H1 (cell line): ENCODE measurements at regions not wholly inside any gene's neighbourhood (a gene's known extent, or its start where the extent isn't known, plus 50 kb on each side); places are given as distances from the start of the nearest gene placed in this dataset.

Experiments used
- CTCF ChIA-PET: fragments of 300-600 bp; sonication (Branson Sonifier 250); formaldehyde crosslinking; loops from one replicate; lab custom pipeline; 2021; ENCODE audit not compliant: partially characterized antibody; lab: Charles Lee
- POLR2A ChIA-PET: fragments of 300-600 bp; sonication (Branson Sonifier 250); formaldehyde crosslinking; loops from one replicate; lab custom pipeline; 2021; ENCODE audit warnings: inconsistent platforms; ENCODE audit not compliant: partially characterized antibody; lab: Charles Lee
- DNase-seq, 2 experiments: peaks; one replicate each; pipeline versions ENCODE4 v3.0.0 to v3.0.0-alpha.2; 2010 to 2022; ENCODE audit warnings: low spot score in 2 of 2, low read depth in 1 of 2, mixed read lengths in 1 of 2
- FAIRE-seq: peaks from 2 replicates; lab custom pipeline; 2011; peaks lifted over from hg19 to GRCh38; lab: Jason Lieb, UNC
- H2AFZ ChIP-seq: 2 replicates; pipeline ENCODE4 v1.8.1; 2012; ENCODE audit warnings: low read length, inconsistent platforms
- H2AK5ac ChIP-seq: 2 replicates; pipeline ENCODE4 v1.6.1; 2013; ENCODE audit warnings: low read depth, low read length
- H2BK120ac ChIP-seq: replicated peaks from 2 replicates; pipeline ENCODE3; 2013; ENCODE audit warnings: low read depth, low read length, inconsistent platforms
- H2BK12ac ChIP-seq: 2 replicates; pipeline ENCODE4 v1.6.1; 2013; ENCODE audit warnings: low read depth, low read length
- H2BK15ac ChIP-seq: 2 replicates; pipeline ENCODE4 v1.6.1; 2013; ENCODE audit warnings: low read length
- H2BK20ac ChIP-seq: 2 replicates; pipeline ENCODE4 v1.6.1; 2013; ENCODE audit warnings: low read length
- H2BK5ac ChIP-seq: 2 replicates; pipeline ENCODE4 v1.6.1; 2013; ENCODE audit warnings: low read depth, low read length
- H3K14ac ChIP-seq: 2 replicates; pipeline ENCODE4 v1.6.1; 2013; ENCODE audit warnings: inconsistent platforms; ENCODE audit not compliant: insufficient read length
- H3K18ac ChIP-seq: 2 replicates; pipeline ENCODE4 v1.6.1; 2013; ENCODE audit warnings: low read length; ENCODE audit errors: extremely low read depth
- H3K23ac ChIP-seq: 2 replicates; pipeline ENCODE4 v1.6.1; 2013; ENCODE audit warnings: inconsistent platforms; ENCODE audit not compliant: insufficient read length
- H3K23me2 ChIP-seq: 2 replicates; pipeline ENCODE4 v1.6.1; 2013; ENCODE audit warnings: low read depth, low read length
- H3K27ac ChIP-seq: 2 replicates; pipeline ENCODE4 v1.6.1; 2011; ENCODE audit warnings: low read depth, low read length, inconsistent platforms
- H3K27me3 ChIP-seq, 4 experiments: replicated peaks in 1 of 4; 1 replicate in 1 of 4; 2 replicates in 3 of 4; pipeline versions ENCODE4 v1.6.1 to v1.8.1; 2011 to 2013; ENCODE audit warnings: low read length in 3 of 4, mild to moderate bottlenecking in 3 of 4, inconsistent platforms in 2 of 4, mixed read lengths in 2 of 4, moderate library complexity in 1 of 4; ENCODE audit not compliant: control insufficient read depth in 3 of 4, insufficient read depth in 3 of 4; ENCODE audit errors: extremely low read depth in 1 of 4
- H3K36me3 ChIP-seq, 4 experiments: 2 replicates each; pipeline versions ENCODE4 v1.6.1 to v1.8.1; 2011 to 2013; ENCODE audit warnings: mild to moderate bottlenecking in 4 of 4, low read length in 3 of 4, moderate library complexity in 2 of 4, control low read depth in 1 of 4, inconsistent platforms in 1 of 4; ENCODE audit not compliant: insufficient read depth in 4 of 4, control insufficient read depth in 2 of 4
- H3K4ac ChIP-seq: replicated peaks from 2 replicates; pipeline ENCODE3; 2013; ENCODE audit warnings: low read length, low read depth, mixed read lengths, inconsistent platforms; ENCODE audit not compliant: insufficient read length
- H3K4me1 ChIP-seq, 4 experiments: replicated peaks in 1 of 4; 1 replicate in 1 of 4; 2 replicates in 3 of 4; pipeline versions ENCODE4 v1.6.1 to v1.8.1; 2011 to 2013; ENCODE audit warnings: low read length in 3 of 4, inconsistent platforms in 2 of 4, mixed read lengths in 1 of 4; ENCODE audit not compliant: insufficient read depth in 4 of 4, control insufficient read depth in 3 of 4
- H3K4me2 ChIP-seq, 2 experiments: 2 replicates each; pipeline versions ENCODE4 v1.6.1 to v1.8.1; 2011 to 2013; ENCODE audit warnings: low read depth in 2 of 2, low read length in 2 of 2, control low read depth in 1 of 2, inconsistent platforms in 1 of 2, mild to moderate bottlenecking in 1 of 2; ENCODE audit not compliant: insufficient read depth in 1 of 2
- H3K4me3 ChIP-seq, 4 experiments: fragments of 200-600, 300-600 bp in 1 of 4; sonication (generic), shearing (Covaris generic), sonication (Bioruptor Twin) in 1 of 4; 2 replicates each; pipeline versions ENCODE4 v1.5.1 to v1.8.1; 2011 to 2016; ENCODE audit warnings: low read length in 4 of 4, low read depth in 3 of 4, control low read depth in 2 of 4, inconsistent platforms in 2 of 4, mild to moderate bottlenecking in 2 of 4, mixed read lengths in 1 of 4, moderate library complexity in 1 of 4; ENCODE audit not compliant: insufficient read depth in 2 of 4; ENCODE audit errors: extremely low read depth in 1 of 4
- H3K56ac ChIP-seq: replicated peaks from 2 replicates; pipeline ENCODE3; 2013; ENCODE audit warnings: low read depth, mild to moderate bottlenecking, mixed read lengths, low read length, inconsistent platforms; ENCODE audit not compliant: insufficient read length
- H3K79me1 ChIP-seq: 2 replicates; pipeline ENCODE4 v1.6.1; 2013; ENCODE audit warnings: low read depth, low read length, control low read depth
- H3K79me2 ChIP-seq, 2 experiments: 2 replicates each; pipeline versions ENCODE4 v1.6.1 to v1.8.1; 2012 to 2013; ENCODE audit warnings: low read length in 2 of 2, mild to moderate bottlenecking in 2 of 2, inconsistent platforms in 1 of 2; ENCODE audit not compliant: insufficient read depth in 2 of 2, control insufficient read depth in 1 of 2
- H3K9ac ChIP-seq, 4 experiments: replicated peaks in 1 of 4; 1 replicate in 1 of 4; 2 replicates in 3 of 4; pipeline versions ENCODE4 v1.6.1 to v1.8.1; 2011 to 2013; ENCODE audit warnings: low read depth in 3 of 4, low read length in 3 of 4, control low read depth in 2 of 4, mild to moderate bottlenecking in 2 of 4, moderate library complexity in 2 of 4, inconsistent platforms in 1 of 4; ENCODE audit errors: extremely low read depth in 1 of 4
- H3K9me3 ChIP-seq, 2 experiments: 2 replicates each; pipeline versions ENCODE4 v1.6.1 to v1.8.1; 2012 to 2013; ENCODE audit warnings: mild to moderate bottlenecking in 2 of 2, moderate library complexity in 2 of 2, control low read depth in 1 of 2, inconsistent platforms in 1 of 2, low read depth in 1 of 2, low read length in 1 of 2, mixed read lengths in 1 of 2; ENCODE audit not compliant: insufficient read depth in 2 of 2
- H4K20me1 ChIP-seq, 2 experiments: replicated peaks in 1 of 2; 2 replicates each; pipeline versions ENCODE3 to v1.8.1; 2011 to 2013; ENCODE audit warnings: inconsistent platforms in 2 of 2, low read length in 2 of 2, mild to moderate bottlenecking in 1 of 2; ENCODE audit not compliant: insufficient read depth in 2 of 2, control insufficient read depth in 1 of 2
- H4K5ac ChIP-seq: 2 replicates; pipeline ENCODE4 v1.6.1; 2013; ENCODE audit warnings: low read length, low read depth, mixed read lengths, inconsistent platforms; ENCODE audit not compliant: insufficient read length
- H4K8ac ChIP-seq: 2 replicates; pipeline ENCODE4 v1.8.0; 2013; ENCODE audit warnings: mild to moderate bottlenecking, moderate library complexity, low read length, inconsistent platforms; ENCODE audit not compliant: insufficient read depth; ENCODE audit errors: extremely low read depth
- H4K91ac ChIP-seq: replicated peaks from 2 replicates; pipeline ENCODE3; 2013; ENCODE audit warnings: low read length, mixed read lengths, inconsistent platforms; ENCODE audit not compliant: insufficient read length
- BRCA1 ChIP-seq: IDR thresholded peaks from 2 replicates; pipeline ENCODE4 v1.6.1; 2012; ENCODE audit warnings: low read depth, low read length, improper control_type of control experiment
- KDM4A ChIP-seq: IDR thresholded peaks from one replicate; pipeline ENCODE4 v1.7.1; 2012; ENCODE audit warnings: low read depth, mild to moderate bottlenecking, moderate library complexity, low read length, inconsistent platforms; ENCODE audit not compliant: severe bottlenecking
- POLR2AphosphoS5 ChIP-seq: IDR thresholded peaks from 2 replicates; pipeline ENCODE4 v1.6.1; 2011; ENCODE audit warnings: low read depth, low read length
- RBBP5 ChIP-seq: IDR thresholded peaks from 2 replicates; pipeline ENCODE4 v1.7.1; 2012; ENCODE audit warnings: low read depth, mild to moderate bottlenecking, inconsistent platforms, low read length, moderate library complexity, borderline replicate concordance
- SUZ12 ChIP-seq: fragments of 200-600 bp; sonication (generic); IDR thresholded peaks from 2 replicates; pipeline ENCODE4 v1.6.1; 2012; ENCODE audit warnings: mild to moderate bottlenecking, inconsistent platforms, low read length, moderate library complexity, mixed read lengths
- ZNF274 ChIP-seq: IDR thresholded peaks from 2 replicates; pipeline ENCODE4 v1.7.0; 2012; ENCODE audit warnings: low read length, borderline replicate concordance; ENCODE audit errors: extremely low read depth
- WGBS, 2 experiments: shearing (Covaris generic) in 1 of 2; methylation state at CpG; one replicate each; pipeline versions ENCODE4 v1.1.6 to v1.1.7; 2013 to 2015; ENCODE audit warnings: low lambda C conversion rate in 2 of 2, mixed read lengths in 2 of 2, inconsistent platforms in 1 of 2, low coverage in 1 of 2, missing lambda C conversion rate in 1 of 2; ENCODE audit not compliant: insufficient replicate concordance in 2 of 2, insufficient coverage in 1 of 2, insufficient read length in 1 of 2; ENCODE audit errors: extremely low coverage in 1 of 2, missing lambda C conversion rate in 1 of 2; 5-methylcytosine and 5-hydroxymethylcytosine counted together
- TF ChIP-seq, protein P1 (sequence below): IDR thresholded peaks from 2 replicates; pipeline ENCODE4 v1.6.1; 2012; ENCODE audit warnings: inconsistent platforms

DNA sequence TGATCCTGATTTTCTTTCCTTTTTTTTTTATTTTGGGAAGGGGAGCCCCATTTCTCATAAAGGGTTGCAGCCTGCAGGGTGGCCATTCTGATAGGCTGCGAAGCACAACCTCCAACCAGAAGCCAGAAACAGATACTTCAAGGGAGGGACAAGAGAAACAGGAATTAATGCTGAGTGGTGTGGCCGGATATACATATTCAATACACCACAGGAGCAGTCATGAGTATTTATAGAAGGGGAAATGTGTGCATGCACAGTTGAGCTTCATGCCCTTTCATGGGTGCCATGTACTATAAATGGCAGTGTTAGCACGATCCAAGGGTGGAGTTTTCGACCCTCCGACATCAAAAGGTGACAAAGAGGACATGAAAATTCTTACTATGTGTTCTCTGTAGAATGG lies 320.8 kb downstream of the CBLN1 start:
- H3K4me1 ChIP-seq, result no peaks in the 10 kb centered on the region
- H3K27me3 ChIP-seq, result no peaks in the 10 kb centered on the region
- WGBS, 2 experiments, result 91% methylated on average over 5 of the region's 5 CpGs; no CpG with 5 or more reads in 1 of the 2 experiments
- TF ChIP-seq KDM4A (no peak), ZNF274 (no peak), BRCA1 (no peak), POLR2AphosphoS5 (no peak), RBBP5 (no peak), SUZ12 (no peak)
- TF ChIP-seq, protein P1, sequence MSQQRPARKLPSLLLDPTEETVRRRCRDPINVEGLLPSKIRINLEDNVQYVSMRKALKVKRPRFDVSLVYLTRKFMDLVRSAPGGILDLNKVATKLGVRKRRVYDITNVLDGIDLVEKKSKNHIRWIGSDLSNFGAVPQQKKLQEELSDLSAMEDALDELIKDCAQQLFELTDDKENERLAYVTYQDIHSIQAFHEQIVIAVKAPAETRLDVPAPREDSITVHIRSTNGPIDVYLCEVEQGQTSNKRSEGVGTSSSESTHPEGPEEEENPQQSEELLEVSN, result no peak

More for the DNA sequence above, 320.8 kb downstream of the CBLN1 start:
- no peak overlapping the region for H3K18ac ChIP-seq
- no peaks in the 10 kb centered on the region for H4K20me1 ChIP-seq
- no peak overlapping the region for H2BK120ac ChIP-seq
- no peak overlapping the region for H2BK20ac ChIP-seq
- no peak overlapping the region for H4K5ac ChIP-seq
- no peak overlapping the region for H4K91ac ChIP-seq
- no peak overlapping the region for H4K8ac ChIP-seq
- H3K27ac ChIP-seq, result no peak overlapping the region
- no peak overlapping the region for H3K56ac ChIP-seq
- no peak overlapping the region for H3K14ac ChIP-seq
- no peaks in the 10 kb centered on the region for H3K36me3 ChIP-seq
- H3K23ac ChIP-seq, result no peak overlapping the region
- no peak overlapping the region for H3K4me2 ChIP-seq
- H3K4me3 ChIP-seq, result no peak overlapping the region
- H2BK5ac ChIP-seq, result no peak overlapping the region
- no peak overlapping the region for H3K4ac ChIP-seq
- H2BK15ac ChIP-seq, result no peak overlapping the region
- H3K79me2 ChIP-seq, result no peaks in the 10 kb centered on the region
- no peaks in the 10 kb centered on the region for H3K23me2 ChIP-seq
- no peak overlapping the region for H2AK5ac ChIP-seq
- ChIA-PET CTCF (interaction anchor here (0.7 kb wide), 1 partner anchor 227 kb away, joined by 3 read pairs; no protein-coding TSS in a partner anchor), POLR2A (no interaction called here)
- no peak for DNase-seq
- no peak overlapping the region for H2BK12ac ChIP-seq
- no peak overlapping the region for H3K9ac ChIP-seq
- no peaks in the 10 kb centered on the region for H3K79me1 ChIP-seq
- FAIRE-seq, result no peak
- H3K9me3 ChIP-seq, result 0 out of 4 replicates have a peak, but pooled peaks cover 0 to 6% of the 10 kb centered on the region in 2 experiments
- no peak overlapping the region for H2AFZ ChIP-seq
